Large intestine (tissue), 3 donors: ENCODE measurements at regions not wholly inside any gene's neighbourhood (a gene's known extent, or its start where the extent isn't known, plus 50 kb on each side); places are given as distances from the start of the nearest gene placed in this dataset.

ENCODE experiments used
- DNase-seq, 2 donors: peaks; one replicate each; pipeline versions ENCODE4 v3.0.0 to v3.0.0-alpha.2; 2013
- H3K27ac ChIP-seq: one replicate; pipeline ENCODE4 v1.5.1; 2013; ENCODE audit warnings: low read length
- H3K27me3 ChIP-seq: 2 replicates; pipeline ENCODE4 v1.6.1; 2013; ENCODE audit warnings: low read length; ENCODE audit not compliant: control insufficient read depth, insufficient read depth
- H3K36me3 ChIP-seq: 2 replicates; pipeline ENCODE4 v1.6.1; 2013; ENCODE audit warnings: low read length; ENCODE audit not compliant: control insufficient read depth, insufficient read depth
- H3K4me1 ChIP-seq: one replicate; pipeline ENCODE4 v1.6.1; 2013; ENCODE audit warnings: low read length; ENCODE audit not compliant: control insufficient read depth, insufficient read depth
- H3K4me3 ChIP-seq: one replicate; pipeline ENCODE4 v1.5.1; 2013; ENCODE audit warnings: low read length
- H3K9me3 ChIP-seq: one replicate; pipeline ENCODE4 v1.6.1; 2013; ENCODE audit warnings: mild to moderate bottlenecking, low read depth, low read length, moderate library complexity; ENCODE audit not compliant: control insufficient read depth
- WGBS: methylation state at CpG from one replicate; pipeline ENCODE4 v1.1.5; 2013; ENCODE audit warnings: low lambda C conversion rate; ENCODE audit not compliant: insufficient coverage; 5-methylcytosine and 5-hydroxymethylcytosine counted together

GRCh38 chr18:78717051-78717765 is 262.4 kb upstream of the SALL3 start:
- H3K4me3 ChIP-seq: no peak overlapping the region

GRCh38 chr18:78717766-78718150 is 261.9 kb upstream of the SALL3 start:
- no CpG with 5 or more reads among the region's 6 CpGs for WGBS
- Histone ChIP-seq H3K4me3 (no peak overlapping the region), H3K27me3 (peaks cover 4% of the 10 kb centered on the region), H3K9me3 (no peaks in the 10 kb centered on the region), H3K36me3 (no peaks in the 10 kb centered on the region), H3K27ac (no peak overlapping the region), H3K4me1 (peaks cover 4% of the 10 kb centered on the region)
- DNase-seq: no peak

More at GRCh38 chr18:78717051-78717765, 262.4 kb upstream of the SALL3 start:
- no peak for DNase-seq
- H3K36me3 ChIP-seq: no peaks in the 10 kb centered on the region
- no CpG with 5 or more reads among the region's 37 CpGs for WGBS
- H3K27me3 ChIP-seq: peaks cover 4% of the 10 kb centered on the region
- peaks cover 4% of the 10 kb centered on the region for H3K4me1 ChIP-seq
- no peaks in the 10 kb centered on the region for H3K9me3 ChIP-seq
- no peak overlapping the region for H3K27ac ChIP-seq

- no peak for DNase-seq
Measured at GRCh38 chr18:78719821-78720220, 259.8 kb upstream of the SALL3 start.

GRCh38 chr18:78720456-78721237 is 259.0 kb upstream of the SALL3 start:
- Histone ChIP-seq H3K36me3 (no peaks in the 10 kb centered on the region), H3K9me3 (no peaks in the 10 kb centered on the region), H3K27me3 (peaks cover 6% of the 10 kb centered on the region), H3K27ac (no peak overlapping the region), H3K4me1 (peaks cover 4% of the 10 kb centered on the region), H3K4me3 (no peak overlapping the region)
- DNase-seq: no peak
- WGBS: no CpG with 5 or more reads among the region's 33 CpGs

More at GRCh38 chr18:78719821-78720220, 259.8 kb upstream of the SALL3 start:
- Histone ChIP-seq H3K27ac (no peak overlapping the region), H3K4me3 (no peak overlapping the region), H3K9me3 (no peaks in the 10 kb centered on the region), H3K36me3 (no peaks in the 10 kb centered on the region), H3K4me1 (peaks cover 4% of the 10 kb centered on the region), H3K27me3 (peaks cover 4% of the 10 kb centered on the region)
- WGBS: no CpG with 5 or more reads among the region's 11 CpGs

GRCh38 chr18:78721238-78721875 is 258.3 kb upstream of the SALL3 start:
- Histone ChIP-seq H3K36me3 (no peaks in the 10 kb centered on the region), H3K27me3 (peaks cover 6% of the 10 kb centered on the region), H3K9me3 (no peaks in the 10 kb centered on the region), H3K4me1 (peaks cover 4% of the 10 kb centered on the region), H3K27ac (no peak overlapping the region), H3K4me3 (no peak overlapping the region)
- DNase-seq: peak in 1 of 2 donors; percentile 26
- WGBS: no CpG with 5 or more reads among the region's 22 CpGs

GRCh38 chr18:78721981-78722380 is 257.6 kb upstream of the SALL3 start:
- DNase-seq: no peak
- WGBS: 94% methylated on average over 2 of the region's 9 CpGs

GRCh38 chr18:78722386-78722785 is 257.2 kb upstream of the SALL3 start:
- H3K4me1 ChIP-seq: peaks cover 4% of the 10 kb centered on the region
- H3K9me3 ChIP-seq: no peaks in the 10 kb centered on the region
- DNase-seq: no peak
- no peak overlapping the region for H3K27ac ChIP-seq
- no peak overlapping the region for H3K4me3 ChIP-seq
- no peaks in the 10 kb centered on the region for H3K36me3 ChIP-seq
- no CpG with 5 or more reads among the region's 10 CpGs for WGBS
- H3K27me3 ChIP-seq: peaks cover 6% of the 10 kb centered on the region

More at GRCh38 chr18:78721981-78722380, 257.6 kb upstream of the SALL3 start:
- Histone ChIP-seq H3K9me3 (no peaks in the 10 kb centered on the region), H3K4me1 (peaks cover 4% of the 10 kb centered on the region), H3K4me3 (no peak overlapping the region), H3K27me3 (peaks cover 6% of the 10 kb centered on the region), H3K36me3 (no peaks in the 10 kb centered on the region), H3K27ac (no peak overlapping the region)

- DNase-seq: no peak
- H3K27me3 ChIP-seq: peaks cover 6% of the 10 kb centered on the region
- H3K9me3 ChIP-seq: no peaks in the 10 kb centered on the region
- H3K36me3 ChIP-seq: no peaks in the 10 kb centered on the region
- WGBS: no CpG with 5 or more reads among the region's 20 CpGs
- peaks cover 4% of the 10 kb centered on the region for H3K4me1 ChIP-seq
- no peak overlapping the region for H3K27ac ChIP-seq
- no peak overlapping the region for H3K4me3 ChIP-seq
Measured at GRCh38 chr18:78722929-78723710, 256.5 kb upstream of the SALL3 start.

- Histone ChIP-seq H3K27me3 (peaks cover 6% of the 10 kb centered on the region), H3K36me3 (no peaks in the 10 kb centered on the region), H3K4me1 (peaks cover 4% of the 10 kb centered on the region), H3K27ac (no peak overlapping the region), H3K4me3 (no peak overlapping the region), H3K9me3 (no peaks in the 10 kb centered on the region)
- 100% methylated on average over 2 of the region's 15 CpGs for WGBS
- no peak for DNase-seq
Measured at GRCh38 chr18:78724214-78724914, 255.3 kb upstream of the SALL3 start.
